H1 (cell line): ENCODE measurements at regions not wholly inside any gene's neighbourhood (a gene's known extent, or its start where the extent isn't known, plus 50 kb on each side); places are given as distances from the start of the nearest gene placed in this dataset.

Experiments
- ATF2 ChIP-seq: IDR thresholded peaks from 2 replicates; pipeline ENCODE4 v1.6.1; 2012; ENCODE audit warnings: low read length, inconsistent platforms
- CHD2 ChIP-seq: IDR thresholded peaks from 2 replicates; pipeline ENCODE4 v1.6.1; 2012; ENCODE audit warnings: low read length, improper control_type of control experiment
- EZH2 ChIP-seq: fragments of 200-600 bp; sonication (generic); IDR thresholded peaks from 2 replicates; pipeline ENCODE4 v1.7.1; 2012; ENCODE audit warnings: low read depth, mild to moderate bottlenecking, moderate library complexity, low read length, inconsistent platforms; ENCODE audit not compliant: severe bottlenecking
- POU5F1 ChIP-seq: IDR thresholded peaks from 2 replicates; pipeline ENCODE4 v1.6.1; 2011; ENCODE audit warnings: low read depth, mild to moderate bottlenecking, low read length, moderate library complexity
- RBBP5 ChIP-seq: IDR thresholded peaks from 2 replicates; pipeline ENCODE4 v1.7.1; 2012; ENCODE audit warnings: low read depth, mild to moderate bottlenecking, inconsistent platforms, low read length, moderate library complexity, borderline replicate concordance
- SIRT6 ChIP-seq: IDR thresholded peaks from one replicate; pipeline ENCODE4 v1.7.1; 2012; ENCODE audit warnings: low read length, inconsistent platforms
- SIX5 ChIP-seq: IDR thresholded peaks from 2 replicates; pipeline ENCODE4 v1.6.1; 2011; ENCODE audit warnings: mild to moderate bottlenecking, low read depth, low read length
- TAF1 ChIP-seq: IDR thresholded peaks from 2 replicates; pipeline ENCODE4 v1.6.1; 2011; ENCODE audit warnings: mild to moderate bottlenecking, low read depth, low read length
- TCF12 ChIP-seq: IDR thresholded peaks from 2 replicates; pipeline ENCODE4 v1.6.1; 2011; ENCODE audit warnings: low read depth, mild to moderate bottlenecking, low read length

GRCh38 chr12:94080341-94081009 lies 67.9 kb upstream of the PLXNC1 start (continued):
- TF ChIP-seq EZH2 (no peak), SIX5 (no peak), SIRT6 (no peak), TCF12 (no peak), RBBP5 (no peak), TAF1 (no peak), ATF2 (no peak), POU5F1 (no peak), CHD2 (no peak)
